ENCODE measurements at regions not wholly inside any gene's neighbourhood (a gene's known extent, or its start where the extent isn't known, plus 50 kb on each side); places are given as distances from the start of the nearest gene placed in this dataset.

GRCh38 chr15:29324746-29325145, 55.1 kb upstream of the NSMCE3 start:
- no peak for TF ChIP-seq POLR2A (IDR thresholded peaks at IDR 0.05)
- 0 to 33% methylated on average over 1 of the region's 1 CpG for WGBS, 2 donors (ENCODE audit: low coverage in 1 of 2)
- H3K4me3 ChIP-seq = no peak overlapping the region
- no peaks in the 10 kb centered on the region for H3K36me3 ChIP-seq
- DNase-seq = no peak
- H3K4me1 ChIP-seq = no peaks in the 10 kb centered on the region
- H3K27ac ChIP-seq = no peak overlapping the region
- in situ Hi-C loops (cut with MboI; ENCODE audit: low pct_ligation_motif_present in 1 of 4, low pct_unique_long_range_greater_than_20kb in 1 of 4, low sequenced_read_pairs in 3 of 4) = no loop called here
- peaks cover 9 to 10% of the 10 kb centered on the region in 2 donors for H3K9me3 ChIP-seq
- intact Hi-C loops (cut with DNase I; ENCODE audit: low total_unique reads) = no loop called here
- H3K27me3 ChIP-seq = no peaks in the 10 kb centered on the region

- H3K9me3 ChIP-seq = peaks cover 9 to 10% of the 10 kb centered on the region in 2 donors
- WGBS, 2 donors (ENCODE audit: low coverage in 1 of 2) = 72 to 77% methylated on average over 1 of the region's 1 CpG
- no peak for DNase-seq
- H3K4me3 ChIP-seq = no peak overlapping the region
- H3K36me3 ChIP-seq = no peaks in the 10 kb centered on the region
- TF ChIP-seq CTCF (IDR thresholded peaks at IDR 0.05) (no peak), POLR2A (IDR thresholded peaks at IDR 0.05) (no peak), POLR2AphosphoS5 (IDR thresholded peaks at IDR 0.05) (no peak), EP300 (IDR thresholded peaks at IDR 0.05; ENCODE audit: low read depth) (no peak)
- no peaks in the 10 kb centered on the region for H3K27me3 ChIP-seq
- H3K27ac ChIP-seq = no peak overlapping the region
- in situ Hi-C loops (cut with MboI; ENCODE audit: low pct_ligation_motif_present in 1 of 4, low pct_unique_long_range_greater_than_20kb in 1 of 4, low sequenced_read_pairs in 3 of 4) (no loop called here), intact Hi-C loops (cut with DNase I; ENCODE audit: low total_unique reads) (no loop called here)
- no peaks in the 10 kb centered on the region for H3K4me1 ChIP-seq
Measured at GRCh38 chr15:29323557-29323956, 53.9 kb upstream of the NSMCE3 start.

- in situ Hi-C loops (cut with MboI; ENCODE audit: low pct_ligation_motif_present in 1 of 4, low pct_unique_long_range_greater_than_20kb in 1 of 4, low sequenced_read_pairs in 3 of 4) = no loop called here
- TF ChIP-seq POLR2AphosphoS5 (IDR thresholded peaks at IDR 0.05) = no peak
- TF ChIP-seq EP300 (IDR thresholded peaks at IDR 0.05; ENCODE audit: low read depth) = no peak
- no peak for TF ChIP-seq CTCF (IDR thresholded peaks at IDR 0.05)
- no peak for TF ChIP-seq POLR2A (IDR thresholded peaks at IDR 0.05)
- no peak for DNase-seq
Measured at GRCh38 chr15:29322415-29322814, 52.8 kb upstream of the NSMCE3 start.

GRCh38 chr15:29320420-29320819, 50.8 kb upstream of the NSMCE3 start:
- in situ Hi-C loops (cut with MboI; ENCODE audit: low pct_ligation_motif_present in 1 of 4, low pct_unique_long_range_greater_than_20kb in 1 of 4, low sequenced_read_pairs in 3 of 4) = no loop called here
- no peak for TF ChIP-seq EP300 (IDR thresholded peaks at IDR 0.05; ENCODE audit: low read depth)
- TF ChIP-seq POLR2AphosphoS5 (IDR thresholded peaks at IDR 0.05) = no peak
- TF ChIP-seq POLR2A (IDR thresholded peaks at IDR 0.05) = no peak
- no peak for TF ChIP-seq CTCF (IDR thresholded peaks at IDR 0.05)
- Histone ChIP-seq H3K36me3 (no peaks in the 10 kb centered on the region), H3K27me3 (no peaks in the 10 kb centered on the region), H3K9me3 (peaks cover 0 to 4% of the 10 kb centered on the region in 2 donors), H3K4me1 (no peaks in the 10 kb centered on the region), H3K27ac (no peak overlapping the region), H3K4me3 (no peak overlapping the region)
- WGBS, 2 donors (ENCODE audit: low coverage in 1 of 2) = 50 to 66% methylated on average over 1 of the region's 1 CpG
- no peak for DNase-seq
- intact Hi-C loops (cut with DNase I; ENCODE audit: low total_unique reads) = no loop called here

More at GRCh38 chr15:29322415-29322814, 52.8 kb upstream of the NSMCE3 start:
- Histone ChIP-seq H3K27me3 (no peaks in the 10 kb centered on the region), H3K4me3 (no peak overlapping the region), H3K4me1 (no peaks in the 10 kb centered on the region), H3K27ac (no peak overlapping the region), H3K36me3 (no peaks in the 10 kb centered on the region), H3K9me3 (peaks cover 9 to 10% of the 10 kb centered on the region in 2 donors)
- intact Hi-C loops (cut with DNase I; ENCODE audit: low total_unique reads) = no loop called here
- 10 to 31% methylated on average over 3 to 6 of the region's 6 CpGs for WGBS, 2 donors (ENCODE audit: low coverage in 1 of 2)

GRCh38 chr15:29319823-29320222, 50.2 kb upstream of the NSMCE3 start:
- Histone ChIP-seq H3K4me3 (no peak overlapping the region), H3K4me1 (no peaks in the 10 kb centered on the region), H3K27ac (no peak overlapping the region), H3K9me3 (peaks cover 0 to 4% of the 10 kb centered on the region in 2 donors), H3K27me3 (no peaks in the 10 kb centered on the region), H3K36me3 (no peaks in the 10 kb centered on the region)
- DNase-seq = no peak
- no peak for TF ChIP-seq POLR2A (IDR thresholded peaks at IDR 0.05)
- no peak for TF ChIP-seq POLR2AphosphoS5 (IDR thresholded peaks at IDR 0.05)
- in situ Hi-C loops (cut with MboI; ENCODE audit: low pct_ligation_motif_present in 1 of 4, low pct_unique_long_range_greater_than_20kb in 1 of 4, low sequenced_read_pairs in 3 of 4) = no loop called here
- WGBS, 2 donors (ENCODE audit: low coverage in 1 of 2) = 71 to 100% methylated on average over 1 to 3 of the region's 3 CpGs
- intact Hi-C loops (cut with DNase I; ENCODE audit: low total_unique reads) = no loop called here
